Heart left ventricle (tissue), 16 donors: ENCODE measurements at regions not wholly inside any gene's neighbourhood (a gene's known extent, or its start where the extent isn't known, plus 50 kb on each side); places are given as distances from the start of the nearest gene placed in this dataset.

Experiments used
- ATAC-seq, 4 donors: fragments of 200-7000 bp; cut with Tn5 transposase; one replicate each; pipeline ENCODE4 v1.9.1; 2020 to 2022; ENCODE audit warnings: moderate library complexity in 4 of 4, mild to moderate bottlenecking in 3 of 4, moderate number of reproducible peaks in 1 of 4
- DNase-seq, 5 donors: peaks; one replicate each; pipeline ENCODE4 v3.0.0-alpha.2; 2020
- H3K27ac ChIP-seq, 12 donors: fragments of 200-600 bp; sonication (generic) in 4 of 12; one replicate each; pipeline versions ENCODE4 v1.5.0 to v1.8.0; 2016 to 2022; ENCODE audit warnings: mild to moderate bottlenecking in 2 of 12
- H3K27me3 ChIP-seq, 9 donors: fragments of 200-600 bp; sonication (generic) in 2 of 9; one replicate each; pipeline versions ENCODE4 v1.5.1 to v1.8.0; 2016 to 2022; ENCODE audit warnings: mild to moderate bottlenecking in 3 of 9
- H3K36me3 ChIP-seq, 9 donors: fragments of 200-600 bp; sonication (generic) in 2 of 9; one replicate each; pipeline versions ENCODE4 v1.5.0 to v1.8.0; 2018 to 2022; ENCODE audit warnings: mild to moderate bottlenecking in 2 of 9
- H3K4me1 ChIP-seq, 12 donors: fragments of 200-600 bp; sonication (generic) in 4 of 12; one replicate each; pipeline versions ENCODE4 v1.5.0 to v1.8.0; 2016 to 2022; ENCODE audit warnings: mild to moderate bottlenecking in 3 of 12
- H3K4me3 ChIP-seq, 12 donors: fragments of 200-600 bp; sonication (generic) in 4 of 12; one replicate each; pipeline versions ENCODE4 v1.5.0 to v1.8.0; 2017 to 2022; ENCODE audit warnings: mild to moderate bottlenecking in 9 of 12, moderate library complexity in 4 of 12
- H3K9me3 ChIP-seq, 12 donors: fragments of 200-600 bp; sonication (generic) in 4 of 12; one replicate each; pipeline versions ENCODE4 v1.5.0 to v1.8.0; 2016 to 2022; ENCODE audit warnings: mild to moderate bottlenecking in 1 of 12
- POLR2A ChIP-seq, 2 donors: fragments of 450-650 bp; IDR thresholded peaks; one replicate each; pipeline ENCODE4 v1.6.1; 2017; ENCODE audit warnings: antibody characterized with exemption in 2 of 2, mild to moderate bottlenecking in 2 of 2, moderate library complexity in 2 of 2
- WGBS, 4 donors: extraction: QIAGEN DNeasy Blood & Tissue Kit in 2 of 4; methylation state at CpG; one replicate each; pipeline versions ENCODE4 v1.1.5 to v1.1.7; 2013 to 2018; 5-methylcytosine and 5-hydroxymethylcytosine counted together
- intact Hi-C, 10 donors: fragments of 100-400 bp; cut with DNase I; formaldehyde crosslinking; loops; one replicate each; pipeline versions ENCODE4 v1.11.1 to v1.14.2; 2022
- TF ChIP-seq, protein P1 (sequence below), 12 donors: fragments of 200-600 bp; sonication (generic) in 4 of 12; IDR thresholded peaks; one replicate each; pipeline versions ENCODE4 v1.5.0 to v1.8.0; 2018 to 2022; ENCODE audit warnings: antibody characterized with exemption in 12 of 12, mild to moderate bottlenecking in 5 of 12
- donor health status: ischemic (EF 13 %, LVEDD 7.1; RV severe dilation, severe dysfunction).
- donor health status: healthy with polysubstance abuse.
- donor health status: DM: no; HTN: yes; CAD: no.
- donor health status: DM: no; HTN: no; CAD: no.
- donor health status: ischemic (EF 25% LVEDD 6.9; RV normal size, moderate dysfunction).
- donor health status: ischemic (EF 25% LVEDD 5.7; RV mildly dilated, moderate dysfunction).
- donor health status: healthy.
- donor health status: DM: yes; HTN: yes; CAD: no.
- donor health status: ischemic (EF 35%, LVEDD 5.7; RV mildly dilated, moderate dysfunction).
- donor health status: nonischemic (EF 11% LVEDD 7.7; RV severe dilation, severe dysfunction).
- donor health status: DM: yes; HTN: yes; CAD: no.
- donor health status: PGD.
- donor health status: ischemic (EF 29% LVEDD 5.4; RV normal size, mild dysfunction).
- donor health status: nonischemic (EF 23%, LVEDD 6.1; RV moderate dilation, normal function).

GRCh38 chr10:8659982-8660381, 605.5 kb downstream of the GATA3 start:
- Histone ChIP-seq H3K36me3 (no peaks in the 10 kb centered on the region), H3K9me3 (no peaks in the 10 kb centered on the region), H3K4me1 (no peaks in the 10 kb centered on the region), H3K27ac (no peak overlapping the region), H3K4me3 (no peak overlapping the region), H3K27me3 (no peaks in the 10 kb centered on the region)
- intact Hi-C loops: no loop called here
- ATAC-seq (no peak), DNase-seq (no peak)
- 59 to 67% (median 66%) methylated on average over 2 of the region's 2 CpGs for WGBS, 4 donors
- TF ChIP-seq, protein P1, sequence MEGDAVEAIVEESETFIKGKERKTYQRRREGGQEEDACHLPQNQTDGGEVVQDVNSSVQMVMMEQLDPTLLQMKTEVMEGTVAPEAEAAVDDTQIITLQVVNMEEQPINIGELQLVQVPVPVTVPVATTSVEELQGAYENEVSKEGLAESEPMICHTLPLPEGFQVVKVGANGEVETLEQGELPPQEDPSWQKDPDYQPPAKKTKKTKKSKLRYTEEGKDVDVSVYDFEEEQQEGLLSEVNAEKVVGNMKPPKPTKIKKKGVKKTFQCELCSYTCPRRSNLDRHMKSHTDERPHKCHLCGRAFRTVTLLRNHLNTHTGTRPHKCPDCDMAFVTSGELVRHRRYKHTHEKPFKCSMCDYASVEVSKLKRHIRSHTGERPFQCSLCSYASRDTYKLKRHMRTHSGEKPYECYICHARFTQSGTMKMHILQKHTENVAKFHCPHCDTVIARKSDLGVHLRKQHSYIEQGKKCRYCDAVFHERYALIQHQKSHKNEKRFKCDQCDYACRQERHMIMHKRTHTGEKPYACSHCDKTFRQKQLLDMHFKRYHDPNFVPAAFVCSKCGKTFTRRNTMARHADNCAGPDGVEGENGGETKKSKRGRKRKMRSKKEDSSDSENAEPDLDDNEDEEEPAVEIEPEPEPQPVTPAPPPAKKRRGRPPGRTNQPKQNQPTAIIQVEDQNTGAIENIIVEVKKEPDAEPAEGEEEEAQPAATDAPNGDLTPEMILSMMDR (IDR thresholded peaks at IDR 0.05): no peak
- TF ChIP-seq POLR2A (IDR thresholded peaks at IDR 0.05): no peak

DNA sequence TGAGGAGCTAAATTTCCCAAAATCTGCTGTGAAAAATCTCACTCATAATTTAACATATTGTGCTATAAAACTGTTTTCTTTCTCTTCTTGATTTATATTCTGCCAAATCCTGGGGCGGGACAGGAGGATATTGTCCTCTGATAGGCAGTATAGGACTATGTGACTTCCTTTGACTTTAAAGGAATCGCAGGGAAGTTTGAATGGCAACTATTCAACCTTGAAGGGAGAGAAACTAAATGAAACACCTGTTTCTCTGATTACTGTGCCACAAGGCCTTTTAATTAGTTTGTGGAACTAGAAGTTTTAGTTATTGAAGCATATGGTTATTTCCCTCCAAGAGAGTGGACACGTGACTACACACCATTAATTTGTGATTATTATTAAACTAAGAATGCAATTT, 607.4 kb downstream of the GATA3 start:
- no peaks in the 10 kb centered on the region for H3K27me3 ChIP-seq
- H3K4me1 ChIP-seq: no peaks in the 10 kb centered on the region
- intact Hi-C loops: no loop called here
- TF ChIP-seq POLR2A (IDR thresholded peaks at IDR 0.05): no peak
- TF ChIP-seq, protein P1 (IDR thresholded peaks at IDR 0.05): no peak
- WGBS, 4 donors: 51 to 71% (median 68%) methylated on average over 3 of the region's 3 CpGs
- DNase-seq (no peak), ATAC-seq (no peak)
- no peaks in the 10 kb centered on the region for H3K9me3 ChIP-seq
- H3K27ac ChIP-seq: no peak overlapping the region
- H3K36me3 ChIP-seq: no peaks in the 10 kb centered on the region
- H3K4me3 ChIP-seq: no peak overlapping the region

- no peak for TF ChIP-seq POLR2A (IDR thresholded peaks at IDR 0.05)
- TF ChIP-seq, protein P1 (IDR thresholded peaks at IDR 0.05): no peak
- no peaks in the 10 kb centered on the region for H3K27me3 ChIP-seq
- intact Hi-C loops: no loop called here
Observed at GRCh38 chr10:8663131-8663530, 608.6 kb downstream of the GATA3 start.

GRCh38 chr10:8665322-8665721, 610.8 kb downstream of the GATA3 start:
- no peaks in the 10 kb centered on the region for H3K36me3 ChIP-seq
- ATAC-seq (no peak), DNase-seq (no peak)
- 74 to 80% (median 77%) methylated on average over 2 of the region's 2 CpGs for WGBS, 4 donors
- no peak overlapping the region for H3K4me3 ChIP-seq
- TF ChIP-seq POLR2A (IDR thresholded peaks at IDR 0.05): no peak
- TF ChIP-seq, protein P1 (IDR thresholded peaks at IDR 0.05): no peak
- H3K27me3 ChIP-seq: no peaks in the 10 kb centered on the region
- no peak overlapping the region for H3K27ac ChIP-seq
- H3K4me1 ChIP-seq: no peaks in the 10 kb centered on the region
- H3K9me3 ChIP-seq: no peaks in the 10 kb centered on the region
- intact Hi-C loops: no loop called here

More at GRCh38 chr10:8663131-8663530, 608.6 kb downstream of the GATA3 start:
- H3K4me1 ChIP-seq: no peaks in the 10 kb centered on the region
- DNase-seq (no peak), ATAC-seq (no peak)
- H3K9me3 ChIP-seq: no peaks in the 10 kb centered on the region
- no peak overlapping the region for H3K27ac ChIP-seq
- no peak overlapping the region for H3K4me3 ChIP-seq
- H3K36me3 ChIP-seq: no peaks in the 10 kb centered on the region
- 57 to 71% (median 65%) methylated on average over 2 of the region's 2 CpGs for WGBS, 4 donors
